HCT116 (cell line): ENCODE measurements at regions not wholly inside any gene's neighbourhood (a gene's known extent, or its start where the extent isn't known, plus 50 kb on each side); places are given as distances from the start of the nearest gene placed in this dataset.

Source experiments
- ATAC-seq: fragments of 200-7000 bp; cut with Tn5 transposase; 2 replicates; pipeline ENCODE4 v1.9.1; 2020; ENCODE audit warnings: mild to moderate bottlenecking, moderate library complexity
- BruUV-seq: library from RNA; stranded (reverse); fragments of 400-500 nt; replicated peaks from 2 replicates; lab custom pipeline; 2021; lab: Mats Ljungman, UMichigan
- CTCF ChIA-PET: fragments of 300-600 bp; sonication (Branson Sonifier 250); formaldehyde crosslinking; loops from one replicate; lab custom pipeline; 2021; ENCODE audit warnings: antibody characterized with exemption; lab: Charles Lee
- POLR2A ChIA-PET: fragments of 300-600, 350-600 bp; sonication (Branson Sonifier 250); formaldehyde crosslinking; loops from one replicate; lab custom pipeline; 2021; ENCODE audit warnings: antibody characterized with exemption; lab: Charles Lee
- RAD21 ChIA-PET, 2 experiments: fragments of 300-600 bp; sonication (Branson Sonifier 250); formaldehyde crosslinking; loops; one replicate each; lab custom pipeline; 2023; ENCODE audit warnings: low total read pairs in 2 of 2; ENCODE audit not compliant: uncharacterized antibody in 2 of 2, unreplicated experiment in 2 of 2, low non-redundant PET in 1 of 2; lab: Charles Lee
- DNase-seq: peaks from one replicate; pipeline ENCODE4 v3.0.0-alpha.2; 2010; ENCODE audit warnings: low read depth, low spot score
- H2AFZ ChIP-seq: fragments of 200-600 bp; shearing (Covaris generic), sonication (generic); 2 replicates; pipeline ENCODE4 v1.6.1; 2017; ENCODE audit warnings: low read depth, mixed run types, mixed read lengths, antibody characterized with exemption, low read length; ENCODE audit not compliant: poor library complexity, severe bottlenecking
- H3K27ac ChIP-seq: 2 replicates; pipeline ENCODE4 v1.5.1; 2012; ENCODE audit warnings: low read depth, low read length
- H3K27me3 ChIP-seq: fragments of 200-600 bp; sonication (generic); 2 replicates; pipeline ENCODE4 v1.6.1; 2016; ENCODE audit warnings: mixed run types, low read length, mixed read lengths; ENCODE audit not compliant: insufficient read depth
- H3K36me3 ChIP-seq, 2 experiments: fragments of 200-500 bp in 1 of 2; fragments of 200-600 bp in 1 of 2; sonication (Bioruptor generic) in 1 of 2; sonication (generic) in 1 of 2; 2 replicates each; pipeline versions ENCODE4 v1.5.1 to v1.6.1; 2014 to 2016; ENCODE audit warnings: low read length in 2 of 2, inconsistent platforms in 1 of 2, mixed read lengths in 1 of 2, mixed run types in 1 of 2; ENCODE audit not compliant: insufficient read depth in 2 of 2, control insufficient read depth in 1 of 2
- H3K4me1 ChIP-seq, 2 experiments: fragments of 200-600 bp in 1 of 2; sonication (generic) in 1 of 2; 2 replicates each; pipeline versions ENCODE4 v1.5.1 to v1.6.1; 2012 to 2017; ENCODE audit warnings: low read length in 2 of 2, inconsistent platforms in 1 of 2, mild to moderate bottlenecking in 1 of 2, mixed read lengths in 1 of 2, mixed run types in 1 of 2, moderate library complexity in 1 of 2; ENCODE audit not compliant: insufficient read depth in 2 of 2, control insufficient read depth in 1 of 2
- H3K4me2 ChIP-seq: fragments of 200-600 bp; sonication (generic); 2 replicates; pipeline ENCODE4 v1.6.1; 2017; ENCODE audit warnings: mixed run types, low read length, mixed read lengths
- H3K4me3 ChIP-seq, 2 experiments: fragments of 200-600 bp in 1 of 2; sonication (generic) in 1 of 2; replicated peaks in 1 of 2; 2 replicates each; pipeline ENCODE4 v1.5.1; 2011 to 2016; ENCODE audit warnings: low read length in 2 of 2, control low read depth in 1 of 2, low read depth in 1 of 2, mild to moderate bottlenecking in 1 of 2, mixed read lengths in 1 of 2, mixed run types in 1 of 2
- H3K79me2 ChIP-seq: fragments of 200-600 bp; sonication (generic); 2 replicates; pipeline ENCODE4 v1.6.1; 2017; ENCODE audit warnings: mild to moderate bottlenecking, mixed run types, low read length, moderate library complexity, mixed read lengths; ENCODE audit not compliant: insufficient read depth
- H3K9ac ChIP-seq: fragments of 200-600 bp; sonication (generic); 2 replicates; pipeline ENCODE4 v1.6.1; 2016; ENCODE audit warnings: low read length, mixed read lengths
- H3K9me2 ChIP-seq: fragments of 200-600 bp; sonication (generic), shearing (Covaris generic); 2 replicates; pipeline ENCODE4 v1.6.1; 2017; ENCODE audit warnings: mixed run types, mild to moderate bottlenecking, moderate library complexity; ENCODE audit not compliant: insufficient read depth
- H3K9me3 ChIP-seq, 2 experiments: fragments of 200-500 bp in 1 of 2; fragments of 200-600 bp in 1 of 2; sonication (Bioruptor generic) in 1 of 2; sonication (generic) in 1 of 2; 2 replicates each; pipeline ENCODE4 v1.6.1; 2014 to 2017; ENCODE audit warnings: low read length in 2 of 2, mixed read lengths in 2 of 2, inconsistent platforms in 1 of 2, low read depth in 1 of 2, mild to moderate bottlenecking in 1 of 2, mixed run types in 1 of 2, moderate library complexity in 1 of 2; ENCODE audit not compliant: control insufficient read depth in 1 of 2, insufficient read depth in 1 of 2
- H4K20me1 ChIP-seq: fragments of 200-600 bp; sonication (generic), shearing (Covaris generic); 2 replicates; pipeline ENCODE4 v1.6.1; 2017; ENCODE audit warnings: mixed run types, mild to moderate bottlenecking, moderate library complexity; ENCODE audit not compliant: insufficient read depth
- CEBPB ChIP-seq: IDR thresholded peaks from 2 replicates; pipeline ENCODE4 v1.6.1; 2012; ENCODE audit warnings: low read depth
- ELF1 ChIP-seq: IDR thresholded peaks from 2 replicates; pipeline ENCODE4 v1.6.1; 2012; ENCODE audit warnings: low read depth, borderline replicate concordance
- EZH2 ChIP-seq: fragments of 200-600 bp; sonication (generic); IDR thresholded peaks from 2 replicates; pipeline ENCODE4 v1.6.1; 2017; ENCODE audit warnings: antibody characterized with exemption, mixed run types
- JUND ChIP-seq: IDR thresholded peaks from 2 replicates; pipeline ENCODE4 v1.6.1; 2012
- SIN3A ChIP-seq: IDR thresholded peaks from 2 replicates; pipeline ENCODE4 v1.6.1; 2012; ENCODE audit warnings: low read depth
- TCF7L2 ChIP-seq: IDR thresholded peaks from 2 replicates; pipeline ENCODE4 v1.7.0; 2011; ENCODE audit warnings: borderline replicate concordance, inconsistent platforms; ENCODE audit not compliant: insufficient read depth, insufficient read length; ENCODE audit errors: extremely low read depth
- intact Hi-C: fragments of 100-400 bp; cut with micrococcal nuclease; formaldehyde crosslinking; loops from 2 replicates; pipeline ENCODE4 v1.10.0; 2022
- TF ChIP-seq, protein P1 (sequence below): IDR thresholded peaks from 2 replicates; pipeline ENCODE4 v1.6.1; 2012; ENCODE audit warnings: low read depth
- TF ChIP-seq, protein P2 (sequence below), 3 experiments: fragments of 200-600 bp in 1 of 3; sonication (generic) in 1 of 3; IDR thresholded peaks in 2 of 3; conservative IDR thresholded peaks in 1 of 3; 2 replicates each; pipeline ENCODE4 v1.5.1; 2012 to 2017; ENCODE audit warnings: low read depth in 2 of 3, low read length in 2 of 3, antibody characterized with exemption in 1 of 3, borderline replicate concordance in 1 of 3, control low read depth in 1 of 3, mild to moderate bottlenecking in 1 of 3, mixed read lengths in 1 of 3, mixed run types in 1 of 3, moderate library complexity in 1 of 3; ENCODE audit not compliant: insufficient read depth in 1 of 3

DNA sequence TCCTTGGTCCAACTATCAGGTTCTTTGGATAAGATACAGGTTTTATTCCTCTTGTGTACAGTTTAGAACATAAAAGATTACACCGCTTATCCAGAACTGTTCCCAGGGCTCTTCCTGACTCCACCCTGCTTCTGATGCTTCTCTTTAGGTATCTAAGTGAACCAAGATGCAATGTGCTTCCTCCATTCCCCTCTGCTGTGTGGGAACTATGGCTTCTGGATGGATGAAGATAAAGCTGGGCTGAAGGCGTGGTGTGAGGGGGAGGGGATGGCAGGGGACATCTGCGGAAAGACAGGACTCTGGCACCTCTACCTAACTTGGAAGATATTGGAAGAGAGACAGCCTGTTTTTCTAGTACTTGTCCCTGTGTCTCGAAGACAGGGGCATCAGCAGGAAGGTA, 209.9 kb upstream of the TBX20 start:
- intact Hi-C loops, result no loop called here
- Histone ChIP-seq H3K36me3 (no peaks in the 10 kb centered on the region), H2AFZ (no peak overlapping the region), H3K27ac (no peak overlapping the region), H3K4me3 (no peak overlapping the region), H3K9ac (no peak overlapping the region), H3K4me2 (no peak overlapping the region), H3K9me3 (no peaks in the 10 kb centered on the region), H3K9me2 (no peaks in the 10 kb centered on the region), H3K79me2 (no peaks in the 10 kb centered on the region), H4K20me1 (no peaks in the 10 kb centered on the region), H3K4me1 (peaks cover 10 to 18% of the 10 kb centered on the region in 2 experiments), H3K27me3 (no peaks in the 10 kb centered on the region)
- DNase-seq (no peak), ATAC-seq (no peak)
- POLR2A ChIA-PET, result no interaction called here
- RAD21 ChIA-PET, result no interaction called here
- no TSS peak for BruUV-seq
- no peak for TF ChIP-seq SIN3A
- TF ChIP-seq, protein P1, sequence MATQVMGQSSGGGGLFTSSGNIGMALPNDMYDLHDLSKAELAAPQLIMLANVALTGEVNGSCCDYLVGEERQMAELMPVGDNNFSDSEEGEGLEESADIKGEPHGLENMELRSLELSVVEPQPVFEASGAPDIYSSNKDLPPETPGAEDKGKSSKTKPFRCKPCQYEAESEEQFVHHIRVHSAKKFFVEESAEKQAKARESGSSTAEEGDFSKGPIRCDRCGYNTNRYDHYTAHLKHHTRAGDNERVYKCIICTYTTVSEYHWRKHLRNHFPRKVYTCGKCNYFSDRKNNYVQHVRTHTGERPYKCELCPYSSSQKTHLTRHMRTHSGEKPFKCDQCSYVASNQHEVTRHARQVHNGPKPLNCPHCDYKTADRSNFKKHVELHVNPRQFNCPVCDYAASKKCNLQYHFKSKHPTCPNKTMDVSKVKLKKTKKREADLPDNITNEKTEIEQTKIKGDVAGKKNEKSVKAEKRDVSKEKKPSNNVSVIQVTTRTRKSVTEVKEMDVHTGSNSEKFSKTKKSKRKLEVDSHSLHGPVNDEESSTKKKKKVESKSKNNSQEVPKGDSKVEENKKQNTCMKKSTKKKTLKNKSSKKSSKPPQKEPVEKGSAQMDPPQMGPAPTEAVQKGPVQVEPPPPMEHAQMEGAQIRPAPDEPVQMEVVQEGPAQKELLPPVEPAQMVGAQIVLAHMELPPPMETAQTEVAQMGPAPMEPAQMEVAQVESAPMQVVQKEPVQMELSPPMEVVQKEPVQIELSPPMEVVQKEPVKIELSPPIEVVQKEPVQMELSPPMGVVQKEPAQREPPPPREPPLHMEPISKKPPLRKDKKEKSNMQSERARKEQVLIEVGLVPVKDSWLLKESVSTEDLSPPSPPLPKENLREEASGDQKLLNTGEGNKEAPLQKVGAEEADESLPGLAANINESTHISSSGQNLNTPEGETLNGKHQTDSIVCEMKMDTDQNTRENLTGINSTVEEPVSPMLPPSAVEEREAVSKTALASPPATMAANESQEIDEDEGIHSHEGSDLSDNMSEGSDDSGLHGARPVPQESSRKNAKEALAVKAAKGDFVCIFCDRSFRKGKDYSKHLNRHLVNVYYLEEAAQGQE, result no peak
- no peak for TF ChIP-seq ELF1
- no peak for TF ChIP-seq JUND
- TF ChIP-seq, protein P2, sequence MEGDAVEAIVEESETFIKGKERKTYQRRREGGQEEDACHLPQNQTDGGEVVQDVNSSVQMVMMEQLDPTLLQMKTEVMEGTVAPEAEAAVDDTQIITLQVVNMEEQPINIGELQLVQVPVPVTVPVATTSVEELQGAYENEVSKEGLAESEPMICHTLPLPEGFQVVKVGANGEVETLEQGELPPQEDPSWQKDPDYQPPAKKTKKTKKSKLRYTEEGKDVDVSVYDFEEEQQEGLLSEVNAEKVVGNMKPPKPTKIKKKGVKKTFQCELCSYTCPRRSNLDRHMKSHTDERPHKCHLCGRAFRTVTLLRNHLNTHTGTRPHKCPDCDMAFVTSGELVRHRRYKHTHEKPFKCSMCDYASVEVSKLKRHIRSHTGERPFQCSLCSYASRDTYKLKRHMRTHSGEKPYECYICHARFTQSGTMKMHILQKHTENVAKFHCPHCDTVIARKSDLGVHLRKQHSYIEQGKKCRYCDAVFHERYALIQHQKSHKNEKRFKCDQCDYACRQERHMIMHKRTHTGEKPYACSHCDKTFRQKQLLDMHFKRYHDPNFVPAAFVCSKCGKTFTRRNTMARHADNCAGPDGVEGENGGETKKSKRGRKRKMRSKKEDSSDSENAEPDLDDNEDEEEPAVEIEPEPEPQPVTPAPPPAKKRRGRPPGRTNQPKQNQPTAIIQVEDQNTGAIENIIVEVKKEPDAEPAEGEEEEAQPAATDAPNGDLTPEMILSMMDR (IDR thresholded peaks at IDR 0.05 in 2 of 3, conservative IDR thresholded peaks at IDR 0.05 in 1 of 3; ENCODE audit: borderline replicate concordance in 1 of 3, insufficient read depth in 1 of 3, low read depth in 2 of 3, low read length in 2 of 3), result no peak
- TF ChIP-seq CEBPB, result no peak
- TF ChIP-seq TCF7L2, result no peak
- no peak for TF ChIP-seq EZH2
- CTCF ChIA-PET, result no interaction called here
